ENCODE measurements at regions not wholly inside any gene's neighbourhood (a gene's known extent, or its start where the extent isn't known, plus 50 kb on each side); places are given as distances from the start of the nearest gene placed in this dataset.

GRCh38 chr1:224513383-224513782 lies 78.8 kb upstream of the WDR26 start:
- Histone ChIP-seq H3K23ac (ENCODE audit: insufficient read length, low read depth, low read length) (no peak overlapping the region), H3K56ac (ENCODE audit: insufficient read length, low read depth, low read length) (no peak overlapping the region), H3K4ac (ENCODE audit: low read depth, low read length) (no peak overlapping the region), H2BK120ac (ENCODE audit: low read depth, low read length, poor library complexity, severe bottlenecking) (no peak overlapping the region), H3K79me1 (ENCODE audit: insufficient read depth, low read depth, low read length, poor library complexity, severe bottlenecking) (no peaks in the 10 kb centered on the region), H3K4me1 (ENCODE audit: insufficient read depth, low read length) (peaks cover 1% of the 10 kb centered on the region; the same call in 1 of the 2 replicates), H3K4me2 (ENCODE audit: insufficient read depth, insufficient read length, low read length) (no peak overlapping the region), H3K14ac (ENCODE audit: insufficient read depth, low read length) (no peak overlapping the region), H2AK5ac (ENCODE audit: insufficient read length, low read length) (no peak overlapping the region), H4K20me1 (ENCODE audit: control insufficient read depth, insufficient read depth, insufficient read length) (no peaks in the 10 kb centered on the region), H3K27ac (ENCODE audit: insufficient read length, low read depth, low read length) (no peak overlapping the region), H3K9ac (ENCODE audit: extremely low read depth, insufficient read length, low read length) (no peak overlapping the region), H3K27me3 (ENCODE audit: insufficient read depth, low read length) (no peaks in the 10 kb centered on the region), H4K5ac (ENCODE audit: insufficient read length, low read depth, low read length) (no peak overlapping the region), H3T11ph (ENCODE audit: low read length) (no peak overlapping the region), H4K91ac (ENCODE audit: insufficient read length, low read depth, low read length) (no peak overlapping the region), H3K18ac (ENCODE audit: insufficient read length, low read depth, low read length) (no peak overlapping the region), H2BK15ac (ENCODE audit: low read depth, low read length) (no peak overlapping the region), H3K9me3 (ENCODE audit: control insufficient read depth, low read depth, low read length) (no peaks in the 10 kb centered on the region), H4K8ac (replicated peaks; ENCODE audit: insufficient read length, low read depth, low read length) (no peak overlapping the region), H3K23me2 (ENCODE audit: insufficient read length, low read depth, low read length, poor library complexity, severe bottlenecking) (no peaks in the 10 kb centered on the region), H2BK20ac (ENCODE audit: low read depth, low read length, poor library complexity, severe bottlenecking) (no peak overlapping the region), H2BK12ac (ENCODE audit: insufficient read length, low read depth, low read length) (no peak overlapping the region), H3K79me2 (ENCODE audit: insufficient read depth, low read length) (no peaks in the 10 kb centered on the region), H2BK5ac (ENCODE audit: insufficient read length, low read length) (no peak overlapping the region), H2AFZ (ENCODE audit: low read length) (no peak overlapping the region)
- Mint-ChIP-seq H3K4me3 (no peak overlapping the region), H3K27ac (no peak overlapping the region), H3K4me1 (peaks cover 12 to 18% of the 10 kb centered on the region in 2 experiments), H3K36me3 (ENCODE audit: insufficient read depth in 1 of 3, low read depth in 3 of 3) (no peaks in the 10 kb centered on the region), H3K9me3 (no peaks in the 10 kb centered on the region), H3K27me3 (ENCODE audit: low read depth) (no peaks in the 10 kb centered on the region; the same call in 1 of the 2 replicates)
- no peak for TF ChIP-seq CTCF (conservative IDR thresholded peaks at IDR 0.05)
- DNase-seq: no peak
- no CpG with 5 or more reads among the region's 6 CpGs for WGBS (ENCODE audit: extremely low coverage, insufficient read length, low lambda C conversion rate)

Data from H9 (cell line).